Cardiac fibroblast (primary cell): ENCODE measurements at regions not wholly inside any gene's neighbourhood (a gene's known extent, or its start where the extent isn't known, plus 50 kb on each side); places are given as distances from the start of the nearest gene placed in this dataset.

ENCODE experiments used
- DNase-seq, 2 donors: peaks; one replicate each; pipeline versions ENCODE4 v3.0.0 to v3.0.0-alpha.2; 2010; ENCODE audit warnings: low read depth in 2 of 2
- H3K4me3 ChIP-seq, 2 donors: replicated peaks in 1 of 2; 1 replicate in 1 of 2; 2 replicates in 1 of 2; pipeline ENCODE4 v1.5.1; 2011; ENCODE audit warnings: low read depth in 2 of 2, low read length in 2 of 2, mild to moderate bottlenecking in 2 of 2, moderate library complexity in 1 of 2
- CTCF ChIP-seq: IDR thresholded peaks from one replicate; pipeline ENCODE4 v1.5.1; 2011; ENCODE audit warnings: low read depth, mild to moderate bottlenecking, low read length, inconsistent platforms

- no peak overlapping the region for H3K4me3 ChIP-seq
- no peak for DNase-seq
- TF ChIP-seq CTCF, result no peak
Measured at GRCh38 chr16:85451641-85452363, 161.3 kb upstream of the GSE1 start.

GRCh38 chr16:85452364-85453193, 160.5 kb upstream of the GSE1 start:
- H3K4me3 ChIP-seq, result no peak overlapping the region
- DNase-seq, result no peak
- TF ChIP-seq CTCF, result no peak

GRCh38 chr16:85453194-85453678, 159.9 kb upstream of the GSE1 start:
- no peak for DNase-seq
- TF ChIP-seq CTCF, result no peak
- no peak overlapping the region for H3K4me3 ChIP-seq

- no peak for TF ChIP-seq CTCF
- no peak for DNase-seq
- no peak overlapping the region for H3K4me3 ChIP-seq
Measured at GRCh38 chr16:85453703-85454102, 159.4 kb upstream of the GSE1 start.

GRCh38 chr16:85454171-85454872, 158.8 kb upstream of the GSE1 start:
- no peak for DNase-seq

More at GRCh38 chr16:85454171-85454872, 158.8 kb upstream of the GSE1 start:
- TF ChIP-seq CTCF, result no peak
- H3K4me3 ChIP-seq, result no peak overlapping the region
